ENCODE measurements at regions not wholly inside any gene's neighbourhood (a gene's known extent, or its start where the extent isn't known, plus 50 kb on each side); places are given as distances from the start of the nearest gene placed in this dataset.

DNA sequence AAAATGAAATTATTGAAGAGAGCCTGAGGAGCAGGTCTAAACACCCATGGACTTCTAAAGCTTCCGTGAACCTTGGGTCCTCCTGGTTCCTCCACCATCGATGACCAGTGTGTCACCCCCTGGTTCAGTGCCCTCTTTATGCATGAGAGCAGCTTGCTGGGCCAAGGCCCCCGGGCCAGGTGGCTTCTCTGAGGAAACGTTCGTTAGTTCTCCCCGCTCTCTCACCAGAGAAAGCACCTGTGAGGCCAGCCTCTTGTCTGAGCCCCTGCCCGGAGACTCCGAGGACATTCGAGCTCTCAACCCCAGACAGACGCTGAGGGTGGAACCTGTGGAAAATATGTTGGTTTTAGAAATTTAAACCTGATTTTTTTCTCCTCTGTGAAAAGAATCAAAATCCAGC lies 92.4 kb downstream of the GLI2 start:
- H3K36me3 Mint-ChIP-seq, result no peaks in the 10 kb centered on the region
- H3K27ac Mint-ChIP-seq, result no peak overlapping the region
- no peak for ATAC-seq
- H3K27me3 Mint-ChIP-seq, result peaks cover 0 to 2% of the 10 kb centered on the region in 2 donors
- DNase-seq (ENCODE audit: low spot score), result peak; percentile 56
- no peak overlapping the region for H3K4me3 Mint-ChIP-seq
- H3K4me1 Mint-ChIP-seq (ENCODE audit: low read depth in 2 of 2), result no peaks in the 10 kb centered on the region
- H3K9me3 Mint-ChIP-seq, result no peaks in the 10 kb centered on the region

DNA sequence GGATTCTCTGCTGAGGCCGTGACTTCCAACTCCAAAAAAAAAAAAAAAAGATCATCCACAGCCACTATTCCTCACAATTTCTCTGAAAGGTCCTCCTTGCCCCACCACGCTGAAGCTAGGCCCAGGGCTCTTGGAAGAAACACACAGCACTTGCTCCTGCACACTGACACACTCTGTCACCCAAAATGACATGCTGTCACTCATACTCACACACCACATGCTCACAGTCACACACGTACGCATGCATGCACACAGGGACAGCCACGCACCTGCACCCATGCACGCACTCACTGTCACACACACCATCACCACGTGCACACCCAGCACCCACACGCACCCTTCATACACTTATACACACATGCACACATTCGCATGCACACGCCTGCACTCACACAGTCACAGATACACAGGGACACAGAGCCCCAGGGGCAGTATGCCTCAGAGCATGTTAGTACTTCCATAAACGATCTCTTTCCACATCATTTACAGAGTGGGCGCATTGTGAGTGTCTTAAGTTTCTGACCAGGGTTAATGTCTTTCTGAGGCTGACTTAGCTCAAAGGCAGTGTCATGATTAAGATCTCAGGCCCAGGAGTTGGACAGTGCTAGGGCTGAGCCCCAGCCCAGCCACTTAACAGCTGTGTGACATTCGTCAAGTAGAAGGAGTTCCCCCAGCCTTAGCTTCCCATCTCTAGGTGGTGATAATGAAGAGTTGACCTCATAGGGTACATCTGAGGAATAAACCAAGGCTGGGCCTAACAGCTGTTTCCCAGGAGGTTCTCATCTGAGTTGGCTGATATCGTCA lies 93.4 kb downstream of the GLI2 start:
- Mint-ChIP-seq H3K27ac (no peak overlapping the region), H3K9me3 (no peaks in the 10 kb centered on the region), H3K4me3 (no peak overlapping the region), H3K36me3 (no peaks in the 10 kb centered on the region), H3K4me1 (ENCODE audit: low read depth in 2 of 2) (no peaks in the 10 kb centered on the region), H3K27me3 (peaks cover 0 to 2% of the 10 kb centered on the region in 2 donors)
- ATAC-seq (no peak), DNase-seq (ENCODE audit: low spot score) (peak; percentile 55)

DNA sequence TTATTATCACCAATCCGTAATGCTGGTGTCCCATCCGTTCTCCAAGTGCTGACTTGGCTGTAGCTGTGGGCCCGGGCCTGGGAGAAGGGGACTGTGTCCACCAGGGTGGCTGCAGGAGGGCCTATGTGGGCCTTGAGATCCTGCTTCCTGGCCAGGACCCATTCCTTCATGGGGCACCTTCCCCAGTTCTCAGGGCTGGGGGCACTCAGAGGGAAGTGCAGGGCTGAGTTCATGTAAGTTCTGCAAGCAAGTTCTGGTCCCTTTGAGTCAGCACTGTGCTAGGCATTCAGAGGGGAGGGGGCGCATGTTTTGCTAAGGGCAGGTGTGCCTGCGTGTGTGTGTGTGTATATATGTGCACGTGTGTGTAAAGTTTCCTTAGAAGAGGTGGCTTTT lies 94.0 kb downstream of the GLI2 start:
- H3K4me1 Mint-ChIP-seq (ENCODE audit: low read depth in 2 of 2), result no peaks in the 10 kb centered on the region

DNA sequence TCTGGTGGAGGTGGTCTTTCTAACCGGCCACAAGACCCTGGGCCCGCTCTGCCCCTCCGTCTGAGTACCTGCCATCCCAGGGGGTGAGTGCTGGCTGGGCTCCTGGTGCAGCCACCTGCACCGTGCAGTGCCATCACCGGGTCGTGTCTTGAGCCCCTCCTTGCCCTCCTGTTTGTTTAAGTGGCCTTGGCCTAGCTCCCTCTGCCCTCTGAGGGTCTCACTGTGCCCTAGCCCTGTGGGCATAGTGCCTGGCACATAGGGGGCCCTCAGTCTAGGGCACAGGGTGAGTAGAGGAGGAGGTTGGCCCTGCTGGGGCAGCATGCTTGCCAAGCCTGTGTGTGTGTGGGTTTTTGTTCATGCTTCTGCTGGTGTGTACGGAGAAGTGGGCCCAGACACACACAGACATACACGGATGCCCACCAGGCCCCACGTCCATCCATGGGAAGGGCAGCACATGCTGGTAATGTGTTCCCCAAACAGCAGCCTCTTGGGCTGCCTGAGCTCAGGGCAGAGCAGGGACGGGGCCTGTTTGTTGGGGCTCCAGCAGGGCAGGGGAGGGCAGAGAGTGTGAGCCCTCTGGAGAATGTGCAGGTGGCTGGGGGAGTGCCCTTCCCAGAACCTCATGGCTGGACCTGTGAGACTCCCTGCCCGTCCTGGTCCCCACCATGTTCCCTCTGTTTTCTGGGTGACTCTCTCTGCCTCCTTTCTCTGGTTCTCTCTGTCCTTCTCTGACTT lies 94.6 kb downstream of the GLI2 start:
- no peaks in the 10 kb centered on the region for H3K36me3 Mint-ChIP-seq
- H3K27me3 Mint-ChIP-seq, result peaks cover 0 to 2% of the 10 kb centered on the region in 2 donors
- ATAC-seq, result peak; percentile 9 to 14
- peak; percentile 57 for DNase-seq (ENCODE audit: low spot score)
- no peak overlapping the region for H3K27ac Mint-ChIP-seq
- no peak overlapping the region for H3K4me3 Mint-ChIP-seq
- no peaks in the 10 kb centered on the region for H3K9me3 Mint-ChIP-seq
- H3K4me1 Mint-ChIP-seq (ENCODE audit: low read depth in 2 of 2), result no peaks in the 10 kb centered on the region

More for the DNA sequence above, 94.0 kb downstream of the GLI2 start:
- H3K4me3 Mint-ChIP-seq, result no peak overlapping the region
- no peaks in the 10 kb centered on the region for H3K9me3 Mint-ChIP-seq
- ATAC-seq (peak in 1 of 2 donors; percentile 2), DNase-seq (ENCODE audit: low spot score) (peak; percentile 31)
- no peak overlapping the region for H3K27ac Mint-ChIP-seq
- peaks cover 0 to 2% of the 10 kb centered on the region in 2 donors for H3K27me3 Mint-ChIP-seq
- no peaks in the 10 kb centered on the region for H3K36me3 Mint-ChIP-seq

DNA sequence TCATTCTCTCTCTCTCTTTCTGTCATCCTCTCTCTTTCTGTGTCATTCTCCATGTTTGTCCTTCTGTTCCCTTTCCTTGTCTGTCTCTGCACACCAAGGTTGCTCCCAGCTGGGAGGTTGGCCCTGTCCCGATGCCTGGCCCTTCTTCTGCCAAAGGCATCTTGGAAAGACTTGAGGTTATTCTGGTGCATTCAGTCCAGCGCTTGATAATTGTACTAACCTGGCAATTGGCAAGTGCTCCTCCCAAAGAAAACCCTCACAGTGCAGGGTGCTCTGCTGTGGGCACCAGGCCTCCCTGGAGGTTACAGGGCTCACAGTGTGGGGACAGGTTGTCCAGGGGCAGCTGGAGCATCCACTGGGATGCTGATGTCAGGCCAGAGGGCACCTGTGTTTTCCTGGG lies 95.4 kb downstream of the GLI2 start:
- DNase-seq (ENCODE audit: low spot score) (peak; percentile 1), ATAC-seq (no peak)
- Mint-ChIP-seq H3K27ac (no peak overlapping the region), H3K36me3 (no peaks in the 10 kb centered on the region), H3K9me3 (no peaks in the 10 kb centered on the region), H3K4me3 (no peak overlapping the region), H3K27me3 (peaks cover 0 to 2% of the 10 kb centered on the region in 2 donors), H3K4me1 (ENCODE audit: low read depth in 2 of 2) (no peaks in the 10 kb centered on the region)

DNA sequence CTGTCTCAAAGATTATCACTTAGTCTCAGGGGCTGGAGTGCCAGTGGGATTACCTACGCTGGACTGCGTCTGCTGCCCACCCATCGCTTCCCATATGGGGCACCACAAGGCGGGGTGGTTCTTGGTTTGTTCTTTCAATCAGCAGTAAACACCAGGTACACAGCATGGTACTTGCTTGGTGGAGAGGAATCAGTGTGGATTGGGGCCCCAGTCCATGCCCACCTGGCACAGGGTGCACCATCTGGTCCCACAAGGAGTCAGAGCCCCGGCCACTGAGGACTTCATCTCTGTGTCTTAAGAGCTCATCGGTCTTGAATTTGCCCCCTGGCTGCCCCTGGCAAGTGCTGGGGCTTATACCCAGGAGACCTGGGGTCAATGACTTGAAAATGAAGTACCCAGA lies 96.2 kb downstream of the GLI2 start:
- H3K36me3 Mint-ChIP-seq, result no peaks in the 10 kb centered on the region
- no peak for ATAC-seq
- no peak overlapping the region for H3K27ac Mint-ChIP-seq
- peaks cover 0 to 2% of the 10 kb centered on the region in 2 donors for H3K27me3 Mint-ChIP-seq
- H3K4me3 Mint-ChIP-seq, result no peak overlapping the region
- H3K4me1 Mint-ChIP-seq (ENCODE audit: low read depth in 2 of 2), result no peaks in the 10 kb centered on the region
- peak; percentile 46 for DNase-seq (ENCODE audit: low spot score)
- no peaks in the 10 kb centered on the region for H3K9me3 Mint-ChIP-seq

DNA sequence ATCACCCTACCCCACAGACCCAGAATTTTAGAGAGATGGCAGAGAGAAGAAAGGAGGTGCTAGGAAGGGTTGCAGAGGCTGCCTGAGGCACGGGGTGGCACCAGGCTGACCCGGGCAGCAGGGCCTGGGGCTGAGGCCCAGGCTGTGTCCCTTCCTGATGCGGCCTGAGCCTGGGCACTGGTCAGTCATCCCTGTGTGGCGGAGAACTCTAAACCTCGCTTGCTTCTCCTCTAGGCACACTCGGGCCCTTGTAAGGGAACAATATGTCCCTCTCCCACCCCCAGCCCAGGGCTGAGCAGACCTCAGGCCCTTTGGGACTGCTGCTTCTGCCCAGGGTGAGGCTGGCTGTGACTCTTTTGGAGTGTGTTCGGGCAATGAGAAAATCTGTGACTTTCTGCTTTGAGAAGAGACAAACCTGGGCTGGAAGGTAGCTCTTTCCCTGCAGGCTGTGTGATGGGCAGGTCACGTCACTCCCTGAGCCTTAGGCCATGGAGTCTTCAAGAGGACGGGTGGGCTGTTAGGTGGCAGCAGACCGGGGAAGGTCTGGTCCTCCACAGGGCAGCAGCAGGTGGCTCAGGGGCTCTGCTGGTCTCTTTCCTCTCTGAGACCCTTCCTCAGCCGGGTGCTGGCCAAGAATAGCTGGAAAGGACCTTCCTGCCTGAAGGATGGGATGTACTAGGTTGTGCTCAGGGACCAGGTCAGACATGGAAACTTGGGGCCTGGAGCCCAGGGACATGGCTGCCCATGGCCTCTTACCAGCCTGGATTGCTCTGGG lies 96.8 kb downstream of the GLI2 start:
- peaks cover 1 to 2% of the 10 kb centered on the region in 2 donors for H3K27me3 Mint-ChIP-seq

DNA sequence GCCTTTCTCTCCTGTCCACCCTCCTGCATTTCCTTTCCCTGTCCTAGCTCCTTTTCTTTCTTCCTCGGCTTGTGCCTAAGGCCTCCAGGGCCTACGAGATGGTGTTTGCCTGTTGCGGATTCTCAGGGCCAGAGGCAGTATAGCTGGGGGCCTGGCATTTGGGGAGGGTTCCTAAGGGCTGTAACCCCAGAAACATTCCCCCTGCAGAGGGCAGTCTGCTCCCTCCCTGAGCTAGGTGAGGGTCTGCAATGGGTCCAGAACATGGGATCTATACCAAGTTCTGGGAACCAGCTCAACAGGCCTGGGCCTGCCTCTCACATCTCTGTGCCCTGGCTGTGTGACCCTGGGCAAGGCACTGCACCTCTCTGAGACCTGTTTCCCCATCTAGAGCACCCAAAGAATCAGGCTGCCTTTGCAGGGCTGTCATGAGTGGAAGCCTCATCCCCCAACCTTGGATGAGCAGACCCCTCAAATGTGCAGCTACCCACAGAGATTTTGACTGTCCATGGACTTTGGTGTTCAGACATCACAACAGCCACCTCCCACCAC lies 97.5 kb downstream of the GLI2 start:
- Mint-ChIP-seq H3K4me1 (ENCODE audit: low read depth in 2 of 2) (no peaks in the 10 kb centered on the region), H3K9me3 (no peaks in the 10 kb centered on the region), H3K27ac (no peak overlapping the region), H3K4me3 (no peak overlapping the region), H3K36me3 (no peaks in the 10 kb centered on the region), H3K27me3 (peaks cover 2 to 7% of the 10 kb centered on the region in 2 donors)
- DNase-seq (ENCODE audit: low spot score) (no peak), ATAC-seq (no peak)

More for the DNA sequence above, 96.8 kb downstream of the GLI2 start:
- DNase-seq (ENCODE audit: low spot score) (no peak), ATAC-seq (no peak)
- Mint-ChIP-seq H3K9me3 (no peaks in the 10 kb centered on the region), H3K4me3 (no peak overlapping the region), H3K4me1 (ENCODE audit: low read depth in 2 of 2) (no peaks in the 10 kb centered on the region), H3K27ac (no peak overlapping the region), H3K36me3 (no peaks in the 10 kb centered on the region)

DNA sequence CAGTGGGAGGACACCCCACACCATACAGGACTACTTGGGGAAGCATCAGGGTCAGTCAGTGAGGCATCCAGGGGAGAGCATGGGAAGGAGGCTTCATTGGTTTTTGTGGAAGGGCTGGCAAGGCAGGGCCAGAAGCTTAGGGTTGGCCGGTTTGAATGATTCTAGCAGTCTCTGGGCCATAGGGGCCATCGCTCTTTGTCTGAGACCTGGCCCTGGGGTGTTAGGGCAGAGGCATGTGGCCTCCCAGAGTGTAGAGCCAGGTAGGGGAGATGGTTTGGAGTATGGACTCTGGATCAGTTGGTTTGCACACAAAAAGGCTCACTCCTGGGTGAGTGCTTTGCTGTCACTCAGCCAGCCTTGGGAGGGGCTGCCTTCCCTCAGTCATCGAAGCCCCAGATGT lies 98.5 kb downstream of the GLI2 start:
- Mint-ChIP-seq H3K9me3 (no peaks in the 10 kb centered on the region), H3K27ac (no peak overlapping the region), H3K27me3 (peaks cover 0 to 7% of the 10 kb centered on the region in 2 donors), H3K4me3 (no peak overlapping the region), H3K4me1 (ENCODE audit: low read depth in 2 of 2) (no peaks in the 10 kb centered on the region), H3K36me3 (no peaks in the 10 kb centered on the region)
- no peak for ATAC-seq
- no peak for DNase-seq (ENCODE audit: low spot score)

DNA sequence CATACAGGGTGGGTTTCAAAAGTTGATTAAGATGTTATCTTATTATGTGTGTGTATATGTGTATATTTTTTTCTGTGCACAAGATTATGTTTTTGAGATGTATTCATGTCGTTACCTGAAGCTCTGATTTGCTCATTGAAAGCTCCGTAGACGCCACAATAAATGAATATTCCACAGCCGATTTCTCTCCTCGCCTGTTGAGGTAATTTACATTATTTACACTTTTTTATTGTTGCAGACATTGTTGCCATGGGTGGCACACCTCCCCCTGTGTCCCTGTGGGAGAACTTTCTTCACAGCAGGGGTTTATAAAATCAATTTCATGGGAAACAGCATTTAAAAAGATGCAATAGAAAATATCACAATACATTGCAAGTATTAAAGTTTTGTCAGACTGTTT lies 100.6 kb downstream of the GLI2 start:
- Mint-ChIP-seq H3K4me1 (ENCODE audit: low read depth in 2 of 2) (no peaks in the 10 kb centered on the region), H3K4me3 (no peak overlapping the region), H3K36me3 (no peaks in the 10 kb centered on the region), H3K27me3 (peaks cover 3 to 23% of the 10 kb centered on the region in 2 donors), H3K9me3 (no peaks in the 10 kb centered on the region), H3K27ac (no peak overlapping the region)
- DNase-seq (ENCODE audit: low spot score) (no peak), ATAC-seq (no peak)

DNA sequence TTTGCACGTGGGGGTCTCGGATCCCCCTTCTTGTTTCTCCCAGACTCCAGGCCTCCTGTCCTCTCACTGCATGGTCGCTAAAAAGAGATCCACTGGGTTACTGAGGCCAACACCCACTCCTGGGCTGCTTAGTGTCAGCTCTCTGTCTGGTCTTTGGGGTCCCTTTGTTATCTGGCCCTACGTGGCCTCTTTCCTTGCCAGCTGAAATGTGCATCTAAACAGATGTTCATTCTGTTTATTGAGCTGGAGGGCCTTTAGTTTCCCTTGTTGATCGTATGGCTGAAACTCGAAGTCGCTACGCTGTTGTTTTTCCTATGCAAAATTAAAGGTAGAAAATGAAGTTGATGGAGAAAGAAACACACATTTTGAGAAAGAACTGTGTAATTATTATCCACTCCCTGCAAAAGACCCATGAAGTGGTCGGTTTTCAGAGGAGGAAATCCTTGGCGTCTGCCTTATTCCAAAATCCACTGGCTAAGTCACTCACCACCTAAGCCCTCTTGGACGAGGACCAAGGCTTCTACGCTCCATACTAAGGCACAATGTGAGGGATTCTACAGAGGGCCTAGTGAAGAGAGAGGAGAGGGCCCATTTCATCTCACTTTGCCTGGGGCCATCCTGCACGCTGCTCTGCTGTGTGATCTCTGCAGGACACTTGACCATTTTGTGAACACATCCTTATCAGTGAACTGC lies 105.3 kb downstream of the GLI2 start:
- Mint-ChIP-seq H3K36me3 (no peaks in the 10 kb centered on the region), H3K9me3 (no peaks in the 10 kb centered on the region), H3K4me1 (ENCODE audit: low read depth in 2 of 2) (no peaks in the 10 kb centered on the region), H3K4me3 (no peak overlapping the region), H3K27ac (no peak overlapping the region), H3K27me3 (peaks cover 13 to 27% of the 10 kb centered on the region in 2 donors)
- ATAC-seq, result no peak
- peak; percentile 20 for DNase-seq (ENCODE audit: low spot score)

DNA sequence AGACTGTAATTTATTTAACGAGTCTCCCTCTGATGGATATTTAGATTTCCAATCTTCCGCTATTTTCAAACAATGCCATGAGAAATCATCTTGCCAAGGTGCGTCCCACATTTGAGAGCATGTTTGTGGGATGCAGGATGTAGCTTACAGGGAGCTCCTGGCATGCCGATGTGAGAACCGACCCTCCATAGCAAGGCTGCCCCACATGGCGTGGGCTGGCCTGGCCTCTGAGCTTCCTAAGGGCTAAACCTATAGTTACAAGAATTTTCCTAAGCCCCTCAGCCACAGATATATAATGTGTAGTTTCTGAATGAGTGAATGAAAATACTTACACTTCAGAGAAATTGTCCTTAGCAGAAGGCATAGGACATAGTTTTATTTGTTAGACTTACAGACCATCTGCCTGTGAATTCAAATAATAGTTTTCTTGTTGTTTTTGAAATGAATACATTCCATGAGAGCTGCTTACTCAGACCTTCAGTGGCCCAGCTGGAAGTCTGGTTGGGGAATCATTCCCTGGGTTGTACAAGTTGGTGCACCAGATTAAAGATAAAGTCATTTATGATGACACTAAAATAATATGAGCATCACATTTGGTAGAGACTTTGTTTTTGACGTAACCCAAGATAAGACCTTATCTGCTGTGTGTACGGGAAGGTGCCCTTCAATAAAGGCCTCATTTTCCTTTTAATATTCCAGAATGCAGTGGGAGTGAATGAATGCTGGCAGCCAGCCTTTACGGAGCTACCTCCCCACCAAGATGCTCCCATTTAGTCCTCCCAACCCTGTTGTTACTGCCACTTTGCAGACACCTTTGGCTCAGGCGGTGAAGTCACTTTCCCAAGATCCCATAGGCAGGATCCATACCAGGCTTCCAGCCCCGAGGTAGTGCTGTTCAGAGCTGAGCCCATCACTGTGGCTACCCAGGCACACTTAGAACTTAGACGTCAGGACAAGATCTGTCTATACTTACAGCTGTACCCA lies 107.1 kb downstream of the GLI2 start:
- no peak overlapping the region for H3K27ac Mint-ChIP-seq
- DNase-seq (ENCODE audit: low spot score) (peak; percentile 39), ATAC-seq (no peak)
- no peaks in the 10 kb centered on the region for H3K9me3 Mint-ChIP-seq
- H3K36me3 Mint-ChIP-seq, result no peaks in the 10 kb centered on the region
- no peaks in the 10 kb centered on the region for H3K4me1 Mint-ChIP-seq (ENCODE audit: low read depth in 2 of 2)
- no peak overlapping the region for H3K4me3 Mint-ChIP-seq
- peaks cover 13 to 23% of the 10 kb centered on the region in 2 donors for H3K27me3 Mint-ChIP-seq
